NCI-H446 treated with DMSO at 0.1 percent for 48 hours (cell line): ENCODE measurements at regions not wholly inside any gene's neighbourhood (a gene's known extent, or its start where the extent isn't known, plus 50 kb on each side); places are given as distances from the start of the nearest gene placed in this dataset.
"Not testable (repeated sequence)": the region's sequence is repeated elsewhere in the genome, so short reads cannot be mapped to it uniquely, and the experiment has no call there.

Experiments
- DNase-seq: peaks from one replicate; lab custom pipeline; 2025; lab: John Stamatoyannopoulos, UW

DNA sequence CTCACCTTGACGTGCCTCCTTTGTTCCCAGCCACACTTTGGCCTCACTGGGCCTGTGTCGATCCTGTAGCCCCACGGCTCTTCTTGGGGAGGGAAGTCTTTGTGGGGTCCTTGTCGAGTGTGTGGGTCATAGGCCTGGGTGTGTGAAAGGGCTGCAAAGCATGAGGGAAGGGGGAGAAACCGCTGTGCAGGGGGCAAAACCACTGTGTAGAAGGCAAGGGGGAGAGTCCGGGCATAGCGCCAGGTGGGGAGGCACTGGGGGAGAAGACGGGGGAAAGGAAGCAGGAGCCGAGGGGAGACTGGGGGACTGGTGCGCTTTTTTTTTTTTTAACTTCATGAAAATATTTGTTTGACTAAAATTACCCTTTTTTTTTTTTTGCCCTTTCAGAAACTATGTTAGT is 65.1 kb upstream of the RASD2 start:
- DNase-seq, result no peak

GRCh38 chr22:35476341-35476740 is 64.3 kb upstream of the RASD2 start:
- DNase-seq, result no peak

DNA sequence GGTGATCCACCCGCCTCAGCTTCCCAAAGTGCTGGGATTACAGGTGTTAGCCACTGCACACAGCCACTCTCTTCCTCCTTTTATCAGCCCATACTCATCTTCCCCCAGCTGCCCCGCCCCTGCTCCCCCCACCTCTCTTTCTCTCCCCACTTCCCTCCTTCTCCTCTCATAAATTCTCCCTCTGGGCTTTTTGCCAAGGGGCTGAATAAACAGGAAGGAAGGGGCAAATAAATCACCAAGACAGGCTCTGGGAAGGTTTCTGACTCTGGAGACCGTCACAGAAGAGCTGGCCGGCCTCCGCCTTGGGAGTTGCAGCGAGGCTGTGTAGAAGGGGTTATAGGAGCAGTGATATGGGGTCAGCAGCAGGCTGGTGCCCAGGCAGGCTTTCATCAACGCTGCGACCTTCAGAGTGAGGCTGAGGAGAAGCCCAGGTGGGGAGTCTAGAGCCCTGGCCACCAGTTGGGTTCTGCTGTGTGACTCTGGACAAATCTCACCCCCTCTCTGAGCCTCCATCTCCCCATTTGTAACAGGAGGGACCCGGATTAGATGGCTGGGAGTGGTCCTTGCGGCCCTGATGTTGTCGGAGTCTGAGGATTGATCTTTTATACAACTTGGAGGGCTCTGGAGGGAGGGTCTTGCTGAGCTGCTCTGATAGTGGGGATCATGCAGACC is 62.6 kb upstream of the RASD2 start:
- peak; percentile 54 for DNase-seq

DNA sequence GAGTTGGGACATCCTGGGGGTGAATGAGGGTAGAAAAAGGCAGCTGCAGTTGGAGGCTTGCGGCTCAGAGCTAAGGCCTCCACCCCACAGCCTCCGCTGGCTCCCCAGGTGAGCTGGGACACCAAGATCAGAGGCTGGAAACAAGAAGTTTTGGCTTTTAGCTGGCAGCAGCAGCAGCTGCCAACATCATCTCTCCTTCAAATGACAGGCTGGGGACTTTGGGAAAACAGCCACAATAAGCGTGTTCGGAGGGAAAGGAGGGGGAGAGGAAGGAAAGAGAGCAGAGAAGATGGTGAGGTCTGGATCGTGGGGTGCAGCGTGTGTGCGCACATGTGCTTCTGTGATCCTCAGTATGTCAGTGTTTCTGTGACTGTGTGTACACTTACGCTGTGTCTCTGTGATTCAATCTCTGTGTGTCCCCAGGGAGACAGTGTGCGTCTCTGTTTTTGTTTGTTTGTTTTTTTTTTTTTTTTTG is 62.0 kb upstream of the RASD2 start:
- DNase-seq, result no peak

- no peak for DNase-seq
These were observed 61.3 kb upstream of the RASD2 start for GRCh38 chr22:35479359-35479758.

- no peak for DNase-seq
These were observed 60.6 kb upstream of the RASD2 start for GRCh38 chr22:35479985-35480550.

GRCh38 chr22:35480627-35481550 is 59.7 kb upstream of the RASD2 start:
- DNase-seq, result no peak

DNA sequence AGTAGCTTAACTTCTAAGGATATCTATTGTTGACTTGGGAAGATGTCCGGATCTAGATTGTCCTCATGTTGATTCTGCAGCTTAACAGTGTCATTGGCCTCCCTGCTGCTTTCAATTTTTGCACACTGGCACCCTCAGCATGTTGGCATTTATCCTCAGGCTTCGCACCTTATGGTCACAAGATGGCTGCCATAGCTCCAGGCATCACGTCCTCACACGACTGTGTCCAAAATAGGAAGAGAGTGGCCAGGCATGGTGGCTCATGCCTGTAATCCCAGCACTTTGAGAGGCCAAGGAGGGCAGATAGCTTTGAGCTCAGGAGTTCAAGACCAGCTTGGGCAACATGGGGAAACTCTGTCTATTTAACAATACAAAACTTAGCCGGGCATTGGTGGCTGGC is 58.3 kb upstream of the RASD2 start:
- DNase-seq, result no peak

- no peak for DNase-seq
These were observed 57.7 kb upstream of the RASD2 start for GRCh38 chr22:35482974-35483373.

DNA sequence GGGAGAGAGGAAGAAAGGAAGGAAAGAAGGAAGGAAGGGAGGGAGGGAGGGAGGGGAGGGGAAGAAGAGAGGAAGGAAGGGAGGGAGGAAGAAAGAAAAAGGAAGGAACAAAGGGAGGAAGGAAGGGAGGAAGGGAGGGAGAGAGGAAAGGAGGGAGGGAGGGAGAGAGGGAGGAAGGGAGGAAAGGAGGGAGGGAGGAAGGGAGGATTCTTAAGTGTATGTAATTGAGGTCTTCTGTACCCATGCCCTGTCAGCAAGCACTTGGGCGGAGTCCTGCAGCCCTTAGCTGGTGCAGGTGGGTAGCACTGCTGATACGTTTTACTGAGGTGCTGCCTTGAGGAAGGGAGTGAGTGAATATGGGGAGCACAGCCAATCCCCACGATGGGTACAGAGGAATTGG is 56.9 kb upstream of the RASD2 start:
- no peak for DNase-seq

- DNase-seq, result no peak
These were observed 55.7 kb upstream of the RASD2 start for GRCh38 chr22:35484651-35485556.

DNA sequence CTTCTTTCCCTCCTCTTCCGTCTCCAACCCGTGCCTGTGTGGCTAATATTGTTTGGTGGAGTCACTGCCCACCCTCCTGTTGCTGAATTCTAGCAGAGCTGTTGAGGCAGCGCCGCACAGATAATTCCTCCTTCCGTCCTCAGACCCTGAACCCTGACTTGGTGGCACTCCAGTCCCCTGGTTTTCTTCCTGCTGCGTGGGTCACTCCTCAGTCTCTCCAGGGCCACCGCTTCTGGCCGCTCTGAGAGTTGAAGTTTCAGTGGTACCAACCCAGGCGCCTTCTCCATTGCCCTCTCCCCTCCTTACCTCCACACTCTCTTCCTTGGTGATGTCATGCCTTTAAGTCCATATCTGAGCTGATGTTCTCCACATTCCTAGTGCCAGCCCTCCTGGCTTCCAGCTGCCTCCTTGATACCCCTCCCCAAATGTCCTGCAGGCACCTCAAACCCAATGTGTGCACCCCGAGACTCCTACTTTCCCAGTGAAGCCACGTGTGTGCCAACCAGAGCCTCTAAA is 54.5 kb upstream of the RASD2 start:
- DNase-seq, result no peak

GRCh38 chr22:35487623-35488022 is 53.0 kb upstream of the RASD2 start:
- not testable (repeated sequence) for DNase-seq

DNA sequence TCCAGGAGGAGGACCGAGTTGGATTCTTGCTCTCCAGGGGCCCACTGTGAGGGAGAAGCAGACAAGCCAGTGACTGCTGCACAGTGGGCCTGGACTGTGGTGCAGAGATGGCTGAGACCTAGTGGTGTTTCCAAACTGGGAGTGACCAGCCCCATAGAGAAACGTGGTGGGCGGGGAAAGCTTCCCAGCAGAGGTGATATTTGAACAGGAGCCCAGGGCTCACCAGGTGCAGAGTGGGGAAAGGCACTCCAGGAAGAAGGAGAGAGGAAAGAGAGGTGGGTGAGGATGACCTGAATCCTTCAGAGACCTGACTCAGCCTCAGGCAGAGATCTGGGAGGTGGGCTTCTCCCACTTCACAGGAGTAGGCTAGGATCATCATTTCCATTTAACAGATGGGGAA is 52.1 kb upstream of the RASD2 start:
- no peak for DNase-seq

DNA sequence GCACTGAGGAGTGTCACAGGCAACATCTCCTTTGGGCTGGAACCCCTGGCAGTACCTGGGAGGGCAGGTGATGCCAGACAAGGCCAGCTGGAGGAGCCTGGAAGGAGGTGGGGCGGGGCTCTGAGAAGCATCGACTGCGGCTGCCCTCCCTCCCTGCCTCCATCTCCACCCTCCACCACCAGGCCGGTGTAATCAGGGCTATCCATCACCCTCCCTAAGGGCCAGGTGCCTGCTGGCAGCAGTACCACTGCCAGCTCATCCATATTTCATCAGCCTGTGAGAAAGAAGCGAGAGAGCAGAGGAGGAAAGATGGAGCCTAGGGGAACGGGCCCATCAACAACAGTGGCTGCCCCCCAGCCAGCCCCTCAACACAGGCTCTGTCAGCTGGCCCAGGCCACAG is 51.4 kb upstream of the RASD2 start:
- no peak for DNase-seq
